SK-N-SH (cell line): ENCODE measurements at regions not wholly inside any gene's neighbourhood (a gene's known extent, or its start where the extent isn't known, plus 50 kb on each side); places are given as distances from the start of the nearest gene placed in this dataset.

Experiments
- EP300 ChIP-seq, 2 experiments: IDR thresholded peaks; 2 replicates each; pipeline versions ENCODE4 v1.4.0 to v1.6.1; 2012; ENCODE audit warnings: borderline replicate concordance in 1 of 2, low read depth in 1 of 2, low read length in 1 of 2
- FOSL2 ChIP-seq: IDR thresholded peaks from 2 replicates; pipeline ENCODE4 v1.4.0; 2012; ENCODE audit warnings: low read depth, mild to moderate bottlenecking, moderate library complexity, borderline replicate concordance
- JUND ChIP-seq: IDR thresholded peaks from 2 replicates; pipeline ENCODE4 v1.4.0; 2012
- POLR2AphosphoS5 ChIP-seq: IDR thresholded peaks from 2 replicates; pipeline ENCODE4 v1.6.1; 2012; ENCODE audit warnings: low read depth, low read length
- TAF1 ChIP-seq: IDR thresholded peaks from 2 replicates; pipeline ENCODE4 v1.6.1; 2012; ENCODE audit warnings: low read depth, mild to moderate bottlenecking, low read length, moderate library complexity, borderline replicate concordance
- TCF12 ChIP-seq: IDR thresholded peaks from 2 replicates; pipeline ENCODE4 v1.4.0; 2012
- TF ChIP-seq, protein P1 (sequence below): fragments of 200-600 bp; sonication (generic); IDR thresholded peaks from 2 replicates; pipeline ENCODE4 v1.6.1; 2017; ENCODE audit warnings: antibody characterized with exemption, mild to moderate bottlenecking, moderate library complexity
- TF ChIP-seq, protein P2 (sequence below): IDR thresholded peaks from 2 replicates; pipeline ENCODE4 v1.6.1; 2012; ENCODE audit warnings: mild to moderate bottlenecking, low read depth, low read length, moderate library complexity
- TF ChIP-seq, protein P3 (sequence below): fragments of 150-350 bp; IDR thresholded peaks from 2 replicates; pipeline ENCODE4 v1.6.1; 2016; ENCODE audit warnings: mild to moderate bottlenecking, low read depth, low read length
- TF ChIP-seq, protein P4 (sequence below): fragments of 150-350 bp; IDR thresholded peaks from 2 replicates; pipeline ENCODE4 v1.6.1; 2017; ENCODE audit warnings: antibody characterized with exemption, low read length, low read depth, borderline replicate concordance

DNA sequence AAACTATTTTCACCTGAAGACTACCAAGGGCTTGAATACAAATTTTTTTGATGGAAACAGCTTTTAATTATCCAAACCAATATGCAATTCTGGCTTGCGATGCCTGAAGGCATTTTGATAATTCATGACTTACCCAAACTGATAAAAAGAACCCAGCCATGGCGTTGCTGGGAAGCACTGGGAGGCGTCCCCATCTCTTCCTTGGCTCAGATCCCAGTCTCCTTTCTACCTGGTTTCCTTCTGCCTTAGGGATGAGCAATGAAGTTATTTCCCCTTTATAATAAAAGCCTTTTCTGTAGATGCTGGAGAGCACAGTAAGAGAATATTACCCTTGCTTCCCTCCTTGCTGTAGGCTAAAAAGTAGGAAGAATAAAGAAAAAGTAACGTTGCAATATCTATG, 129.1 kb upstream of the ANK3 start:
- TF ChIP-seq, protein P1, sequence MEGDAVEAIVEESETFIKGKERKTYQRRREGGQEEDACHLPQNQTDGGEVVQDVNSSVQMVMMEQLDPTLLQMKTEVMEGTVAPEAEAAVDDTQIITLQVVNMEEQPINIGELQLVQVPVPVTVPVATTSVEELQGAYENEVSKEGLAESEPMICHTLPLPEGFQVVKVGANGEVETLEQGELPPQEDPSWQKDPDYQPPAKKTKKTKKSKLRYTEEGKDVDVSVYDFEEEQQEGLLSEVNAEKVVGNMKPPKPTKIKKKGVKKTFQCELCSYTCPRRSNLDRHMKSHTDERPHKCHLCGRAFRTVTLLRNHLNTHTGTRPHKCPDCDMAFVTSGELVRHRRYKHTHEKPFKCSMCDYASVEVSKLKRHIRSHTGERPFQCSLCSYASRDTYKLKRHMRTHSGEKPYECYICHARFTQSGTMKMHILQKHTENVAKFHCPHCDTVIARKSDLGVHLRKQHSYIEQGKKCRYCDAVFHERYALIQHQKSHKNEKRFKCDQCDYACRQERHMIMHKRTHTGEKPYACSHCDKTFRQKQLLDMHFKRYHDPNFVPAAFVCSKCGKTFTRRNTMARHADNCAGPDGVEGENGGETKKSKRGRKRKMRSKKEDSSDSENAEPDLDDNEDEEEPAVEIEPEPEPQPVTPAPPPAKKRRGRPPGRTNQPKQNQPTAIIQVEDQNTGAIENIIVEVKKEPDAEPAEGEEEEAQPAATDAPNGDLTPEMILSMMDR: no peak
- TF ChIP-seq FOSL2: no peak
- TF ChIP-seq, protein P2, sequence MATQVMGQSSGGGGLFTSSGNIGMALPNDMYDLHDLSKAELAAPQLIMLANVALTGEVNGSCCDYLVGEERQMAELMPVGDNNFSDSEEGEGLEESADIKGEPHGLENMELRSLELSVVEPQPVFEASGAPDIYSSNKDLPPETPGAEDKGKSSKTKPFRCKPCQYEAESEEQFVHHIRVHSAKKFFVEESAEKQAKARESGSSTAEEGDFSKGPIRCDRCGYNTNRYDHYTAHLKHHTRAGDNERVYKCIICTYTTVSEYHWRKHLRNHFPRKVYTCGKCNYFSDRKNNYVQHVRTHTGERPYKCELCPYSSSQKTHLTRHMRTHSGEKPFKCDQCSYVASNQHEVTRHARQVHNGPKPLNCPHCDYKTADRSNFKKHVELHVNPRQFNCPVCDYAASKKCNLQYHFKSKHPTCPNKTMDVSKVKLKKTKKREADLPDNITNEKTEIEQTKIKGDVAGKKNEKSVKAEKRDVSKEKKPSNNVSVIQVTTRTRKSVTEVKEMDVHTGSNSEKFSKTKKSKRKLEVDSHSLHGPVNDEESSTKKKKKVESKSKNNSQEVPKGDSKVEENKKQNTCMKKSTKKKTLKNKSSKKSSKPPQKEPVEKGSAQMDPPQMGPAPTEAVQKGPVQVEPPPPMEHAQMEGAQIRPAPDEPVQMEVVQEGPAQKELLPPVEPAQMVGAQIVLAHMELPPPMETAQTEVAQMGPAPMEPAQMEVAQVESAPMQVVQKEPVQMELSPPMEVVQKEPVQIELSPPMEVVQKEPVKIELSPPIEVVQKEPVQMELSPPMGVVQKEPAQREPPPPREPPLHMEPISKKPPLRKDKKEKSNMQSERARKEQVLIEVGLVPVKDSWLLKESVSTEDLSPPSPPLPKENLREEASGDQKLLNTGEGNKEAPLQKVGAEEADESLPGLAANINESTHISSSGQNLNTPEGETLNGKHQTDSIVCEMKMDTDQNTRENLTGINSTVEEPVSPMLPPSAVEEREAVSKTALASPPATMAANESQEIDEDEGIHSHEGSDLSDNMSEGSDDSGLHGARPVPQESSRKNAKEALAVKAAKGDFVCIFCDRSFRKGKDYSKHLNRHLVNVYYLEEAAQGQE: no peak
- no peak for TF ChIP-seq POLR2AphosphoS5
- no peak for TF ChIP-seq TAF1
- TF ChIP-seq, protein P3, sequence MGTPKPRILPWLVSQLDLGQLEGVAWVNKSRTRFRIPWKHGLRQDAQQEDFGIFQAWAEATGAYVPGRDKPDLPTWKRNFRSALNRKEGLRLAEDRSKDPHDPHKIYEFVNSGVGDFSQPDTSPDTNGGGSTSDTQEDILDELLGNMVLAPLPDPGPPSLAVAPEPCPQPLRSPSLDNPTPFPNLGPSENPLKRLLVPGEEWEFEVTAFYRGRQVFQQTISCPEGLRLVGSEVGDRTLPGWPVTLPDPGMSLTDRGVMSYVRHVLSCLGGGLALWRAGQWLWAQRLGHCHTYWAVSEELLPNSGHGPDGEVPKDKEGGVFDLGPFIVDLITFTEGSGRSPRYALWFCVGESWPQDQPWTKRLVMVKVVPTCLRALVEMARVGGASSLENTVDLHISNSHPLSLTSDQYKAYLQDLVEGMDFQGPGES: no peak
- no peak for TF ChIP-seq TCF12
- TF ChIP-seq EP300 (IDR thresholded peaks at IDR 0.05; ENCODE audit: borderline replicate concordance in 1 of 2, low read depth in 1 of 2, low read length in 1 of 2): no peak
- no peak for TF ChIP-seq JUND
- TF ChIP-seq, protein P4, sequence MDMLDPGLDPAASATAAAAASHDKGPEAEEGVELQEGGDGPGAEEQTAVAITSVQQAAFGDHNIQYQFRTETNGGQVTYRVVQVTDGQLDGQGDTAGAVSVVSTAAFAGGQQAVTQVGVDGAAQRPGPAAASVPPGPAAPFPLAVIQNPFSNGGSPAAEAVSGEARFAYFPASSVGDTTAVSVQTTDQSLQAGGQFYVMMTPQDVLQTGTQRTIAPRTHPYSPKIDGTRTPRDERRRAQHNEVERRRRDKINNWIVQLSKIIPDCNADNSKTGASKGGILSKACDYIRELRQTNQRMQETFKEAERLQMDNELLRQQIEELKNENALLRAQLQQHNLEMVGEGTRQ: no peak
